22Rv1 (cell line): ENCODE measurements at regions not wholly inside any gene's neighbourhood (a gene's known extent, or its start where the extent isn't known, plus 50 kb on each side); places are given as distances from the start of the nearest gene placed in this dataset.

Experiments
- ZFX ChIP-seq: fragments of 450-650 bp; IDR thresholded peaks from 2 replicates; pipeline ENCODE4 v1.6.1; 2017; ENCODE audit warnings: antibody characterized with exemption, borderline replicate concordance
- TF ChIP-seq, protein P1 (sequence below): fragments of 450-650 bp; IDR thresholded peaks from 2 replicates; pipeline ENCODE4 v1.5.1; 2017; ENCODE audit warnings: mild to moderate bottlenecking

DNA sequence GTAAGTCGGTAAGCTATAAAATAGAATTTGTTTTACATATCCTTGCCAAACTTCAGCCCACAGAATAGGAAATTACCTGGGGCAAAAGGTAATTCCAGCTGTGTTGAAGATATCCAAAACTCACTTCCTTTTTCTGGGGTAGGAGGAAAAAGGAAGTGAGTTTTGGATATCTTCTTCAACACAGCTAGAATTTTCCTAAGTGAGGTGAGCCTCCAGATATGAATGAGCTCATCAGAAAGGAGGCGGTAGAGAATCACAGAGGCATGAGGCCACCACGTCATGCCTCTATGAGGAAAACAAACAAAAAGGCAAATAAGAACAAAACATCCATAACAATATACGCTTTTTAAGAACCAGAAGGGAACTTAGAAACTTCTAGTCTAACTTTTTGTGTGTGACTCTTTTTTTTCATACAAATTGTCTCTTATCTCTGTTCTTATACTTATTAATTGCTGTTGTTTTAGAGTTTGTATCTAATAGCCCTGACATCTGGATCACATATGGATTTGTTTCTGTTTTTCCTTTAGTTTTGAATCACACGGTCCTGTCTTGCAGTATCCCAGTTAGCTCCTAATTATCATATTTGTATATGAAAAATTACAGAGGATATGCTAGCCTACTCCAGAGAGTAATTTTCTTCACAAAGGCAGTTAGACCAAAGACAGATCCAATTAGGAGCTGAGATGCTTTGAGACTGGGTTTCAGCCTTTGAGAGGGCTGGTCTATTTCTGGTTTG is 104.5 kb downstream of the RBM43 start:
- TF ChIP-seq, protein P1, sequence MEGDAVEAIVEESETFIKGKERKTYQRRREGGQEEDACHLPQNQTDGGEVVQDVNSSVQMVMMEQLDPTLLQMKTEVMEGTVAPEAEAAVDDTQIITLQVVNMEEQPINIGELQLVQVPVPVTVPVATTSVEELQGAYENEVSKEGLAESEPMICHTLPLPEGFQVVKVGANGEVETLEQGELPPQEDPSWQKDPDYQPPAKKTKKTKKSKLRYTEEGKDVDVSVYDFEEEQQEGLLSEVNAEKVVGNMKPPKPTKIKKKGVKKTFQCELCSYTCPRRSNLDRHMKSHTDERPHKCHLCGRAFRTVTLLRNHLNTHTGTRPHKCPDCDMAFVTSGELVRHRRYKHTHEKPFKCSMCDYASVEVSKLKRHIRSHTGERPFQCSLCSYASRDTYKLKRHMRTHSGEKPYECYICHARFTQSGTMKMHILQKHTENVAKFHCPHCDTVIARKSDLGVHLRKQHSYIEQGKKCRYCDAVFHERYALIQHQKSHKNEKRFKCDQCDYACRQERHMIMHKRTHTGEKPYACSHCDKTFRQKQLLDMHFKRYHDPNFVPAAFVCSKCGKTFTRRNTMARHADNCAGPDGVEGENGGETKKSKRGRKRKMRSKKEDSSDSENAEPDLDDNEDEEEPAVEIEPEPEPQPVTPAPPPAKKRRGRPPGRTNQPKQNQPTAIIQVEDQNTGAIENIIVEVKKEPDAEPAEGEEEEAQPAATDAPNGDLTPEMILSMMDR, result no peak
- TF ChIP-seq ZFX, result no peak
